ENCODE measurements at regions not wholly inside any gene's neighbourhood (a gene's known extent, or its start where the extent isn't known, plus 50 kb on each side); places are given as distances from the start of the nearest gene placed in this dataset.
"Not testable (repeated sequence)": the region's sequence is repeated elsewhere in the genome, so short reads cannot be mapped to it uniquely, and the experiment has no call there.

- DNase-seq = no peak
- no peak overlapping the region for H3K4me3 Mint-ChIP-seq
- H3K4me1 Mint-ChIP-seq = no peaks in the 10 kb centered on the region
- no peak for TF ChIP-seq CTCF (IDR thresholded peaks at IDR 0.05)
- H3K27ac Mint-ChIP-seq = no peak overlapping the region
- no peaks in the 10 kb centered on the region for H3K27me3 Mint-ChIP-seq (ENCODE audit: low read depth, poor library complexity)
- no peaks in the 10 kb centered on the region for H3K36me3 Mint-ChIP-seq (ENCODE audit: low read depth)
- H3K9me3 Mint-ChIP-seq = peaks cover 5% of the 10 kb centered on the region
These were observed 179.6 kb upstream of the CXorf51A start for GRCh38 chrX:146994163-146994562.

GRCh38 chrX:146973283-146973682 lies 158.7 kb upstream of the CXorf51A start:
- no peak overlapping the region for H3K27ac Mint-ChIP-seq
- no peak for DNase-seq
- H3K27me3 Mint-ChIP-seq (ENCODE audit: low read depth, poor library complexity) = no peaks in the 10 kb centered on the region
- no peak for TF ChIP-seq CTCF (IDR thresholded peaks at IDR 0.05)
- no peaks in the 10 kb centered on the region for H3K4me1 Mint-ChIP-seq
- H3K36me3 Mint-ChIP-seq (ENCODE audit: low read depth) = no peaks in the 10 kb centered on the region
- H3K4me3 Mint-ChIP-seq = no peak overlapping the region
- H3K9me3 Mint-ChIP-seq = peaks cover 21% of the 10 kb centered on the region

- no peak for DNase-seq
- Mint-ChIP-seq H3K9me3 (peaks cover 21% of the 10 kb centered on the region), H3K27me3 (ENCODE audit: low read depth, poor library complexity) (no peaks in the 10 kb centered on the region), H3K27ac (no peak overlapping the region), H3K4me1 (no peaks in the 10 kb centered on the region), H3K4me3 (no peak overlapping the region), H3K36me3 (ENCODE audit: low read depth) (no peaks in the 10 kb centered on the region)
- no peak for TF ChIP-seq CTCF (IDR thresholded peaks at IDR 0.05)
These were observed 152.8 kb upstream of the CXorf51A start for GRCh38 chrX:146967306-146967705.

GRCh38 chrX:146956760-146957159 lies 142.2 kb upstream of the CXorf51A start:
- no peak overlapping the region for H3K27ac Mint-ChIP-seq
- no peak for DNase-seq
- no peaks in the 10 kb centered on the region for H3K4me1 Mint-ChIP-seq
- H3K4me3 Mint-ChIP-seq = no peak overlapping the region
- H3K27me3 Mint-ChIP-seq (ENCODE audit: low read depth, poor library complexity) = peaks cover 6% of the 10 kb centered on the region
- no peak for TF ChIP-seq CTCF (IDR thresholded peaks at IDR 0.05)
- H3K9me3 Mint-ChIP-seq = peaks cover 35% of the 10 kb centered on the region
- no peaks in the 10 kb centered on the region for H3K36me3 Mint-ChIP-seq (ENCODE audit: low read depth)

- Mint-ChIP-seq H3K9me3 (peaks cover 36% of the 10 kb centered on the region), H3K4me3 (no peak overlapping the region), H3K4me1 (no peaks in the 10 kb centered on the region), H3K27ac (no peak overlapping the region), H3K27me3 (ENCODE audit: low read depth, poor library complexity) (no peaks in the 10 kb centered on the region), H3K36me3 (ENCODE audit: low read depth) (no peaks in the 10 kb centered on the region)
- no peak for DNase-seq
- TF ChIP-seq CTCF (IDR thresholded peaks at IDR 0.05) = no peak
These were observed 119.7 kb upstream of the CXorf51A start for GRCh38 chrX:146934256-146934655.

GRCh38 chrX:146932997-146933396 lies 118.5 kb upstream of the CXorf51A start:
- not testable (repeated sequence) for H3K4me3 Mint-ChIP-seq

More at GRCh38 chrX:146932997-146933396, 118.5 kb upstream of the CXorf51A start:
- H3K9me3 Mint-ChIP-seq = peaks cover 34% of the 10 kb centered on the region
- H3K27me3 Mint-ChIP-seq (ENCODE audit: low read depth, poor library complexity); DNase-seq; H3K36me3 Mint-ChIP-seq (ENCODE audit: low read depth); H3K4me1 Mint-ChIP-seq; H3K27ac Mint-ChIP-seq: not testable (repeated sequence)

Measured in nephron progenitor cell (in vitro differentiated cells).